ENCODE measurements at regions not wholly inside any gene's neighbourhood (a gene's known extent, or its start where the extent isn't known, plus 50 kb on each side); places are given as distances from the start of the nearest gene placed in this dataset.

- no peak for DNase-seq
Observed at GRCh38 chr2:62447411-62447810, 58.6 kb downstream of the TMEM17 start.

- DNase-seq: no peak
Observed at GRCh38 chr2:62446491-62446890, 59.5 kb downstream of the TMEM17 start.

GRCh38 chr2:62443886-62444285 lies 62.1 kb downstream of the TMEM17 start:
- peak; percentile 17 for DNase-seq

GRCh38 chr2:62443471-62443870 lies 62.5 kb downstream of the TMEM17 start:
- no peak for DNase-seq

GRCh38 chr2:62441824-62442223 lies 64.2 kb downstream of the TMEM17 start:
- no peak for DNase-seq

- DNase-seq: no peak
Observed at GRCh38 chr2:62441421-62441820, 64.6 kb downstream of the TMEM17 start.

GRCh38 chr2:62440281-62440946 lies 65.6 kb downstream of the TMEM17 start:
- DNase-seq: peak; percentile 18

GRCh38 chr2:62439425-62439824 lies 66.6 kb downstream of the TMEM17 start:
- no peak for DNase-seq

GRCh38 chr2:62437785-62438184 lies 68.2 kb downstream of the TMEM17 start:
- DNase-seq: no peak

GRCh38 chr2:62435720-62436119 lies 70.3 kb downstream of the TMEM17 start:
- no peak for DNase-seq

- no peak for DNase-seq
Observed at GRCh38 chr2:62432407-62432806, 73.6 kb downstream of the TMEM17 start.

GRCh38 chr2:62431512-62431911 lies 74.5 kb downstream of the TMEM17 start:
- DNase-seq: no peak

GRCh38 chr2:62430146-62430545 lies 75.8 kb downstream of the TMEM17 start:
- DNase-seq: no peak

- no peak for DNase-seq
Observed at GRCh38 chr2:62427146-62427545, 78.8 kb downstream of the TMEM17 start.

- DNase-seq: no peak
Observed at GRCh38 chr2:62426154-62426912, 79.7 kb downstream of the TMEM17 start.

- DNase-seq: no peak
Observed at GRCh38 chr2:62425684-62426083, 80.3 kb downstream of the TMEM17 start.

GRCh38 chr2:62424899-62425298 lies 81.1 kb downstream of the TMEM17 start:
- DNase-seq: no peak

- DNase-seq: no peak
Observed at GRCh38 chr2:62423883-62424458, 82.0 kb downstream of the TMEM17 start.

GRCh38 chr2:62423235-62423634 lies 82.8 kb downstream of the TMEM17 start:
- peak; percentile 17 for DNase-seq

GRCh38 chr2:62415518-62415917 lies 90.5 kb downstream of the TMEM17 start:
- DNase-seq: no peak

- peak; percentile 42 for DNase-seq
Observed at GRCh38 chr2:62415019-62415431, 91.0 kb downstream of the TMEM17 start.

- DNase-seq: no peak
Observed at GRCh38 chr2:62413116-62413663, 92.8 kb downstream of the TMEM17 start.

GRCh38 chr2:62412347-62412742 lies 93.7 kb downstream of the TMEM17 start:
- no peak for DNase-seq

GRCh38 chr2:62410926-62411456 lies 95.0 kb downstream of the TMEM17 start:
- no peak for DNase-seq

Measured in hematopoietic multipotent progenitor cell treated with erythropoietin and hydrocortisone succinate and interleukin-3 and kit ligand, for 4 days (in vitro differentiated cells).